Calu3 (cell line): ENCODE measurements at regions not wholly inside any gene's neighbourhood (a gene's known extent, or its start where the extent isn't known, plus 50 kb on each side); places are given as distances from the start of the nearest gene placed in this dataset.

ENCODE experiments used
- BruUV-seq: library from RNA; stranded (reverse); fragments of 400-500 nt; replicated peaks from 2 replicates; lab custom pipeline; 2021; lab: Mats Ljungman, UMichigan
- CTCF ChIA-PET: fragments of 300-600 bp; sonication (Branson Sonifier 250); formaldehyde crosslinking; loops from one replicate; lab custom pipeline; 2022; ENCODE audit warnings: antibody characterized with exemption; lab: Charles Lee
- DNase-seq: peaks from one replicate; pipeline ENCODE4 v3.0.0; 2022
- H3K27ac Mint-ChIP-seq: one replicate; pipeline ENCODE4 v1.8.0; 2022; ENCODE audit warnings: mixed read lengths; ENCODE audit not compliant: unreplicated experiment
- H3K27me3 Mint-ChIP-seq: one replicate; pipeline ENCODE4 v1.8.0; 2022; ENCODE audit warnings: mixed read lengths; ENCODE audit not compliant: unreplicated experiment
- H3K36me3 Mint-ChIP-seq: one replicate; pipeline ENCODE4 v1.8.0; 2022; ENCODE audit warnings: mild to moderate bottlenecking, moderate library complexity, mixed read lengths; ENCODE audit not compliant: insufficient read depth, unreplicated experiment
- H3K4me1 Mint-ChIP-seq: one replicate; pipeline ENCODE4 v1.8.0; 2022; ENCODE audit warnings: mild to moderate bottlenecking, low read depth, mixed read lengths; ENCODE audit not compliant: unreplicated experiment
- H3K4me3 Mint-ChIP-seq: one replicate; pipeline ENCODE4 v1.8.0; 2022; ENCODE audit warnings: mild to moderate bottlenecking, low read depth, moderate library complexity, mixed read lengths; ENCODE audit not compliant: unreplicated experiment
- H3K9me3 Mint-ChIP-seq: one replicate; pipeline ENCODE4 v1.8.0; 2022; ENCODE audit warnings: low read depth, mixed read lengths; ENCODE audit not compliant: unreplicated experiment
- CTCF ChIP-seq: fragments of 200-600 bp; IDR thresholded peaks from one replicate; pipeline ENCODE4 v1.8.0; 2022; ENCODE audit warnings: antibody characterized with exemption; ENCODE audit not compliant: unreplicated experiment
- intact Hi-C: fragments of 100-400 bp; cut with micrococcal nuclease; formaldehyde crosslinking; loops from one replicate; pipeline ENCODE4 v1.10.0; 2022; ENCODE audit not compliant: unreplicated experiment

GRCh38 chr3:124402791-124403190, 327.5 kb upstream of the UMPS start:
- H3K4me3 Mint-ChIP-seq: no peak overlapping the region
- no TSS peak for BruUV-seq
- no peak for DNase-seq
- peaks cover 58% of the 10 kb centered on the region for H3K27me3 Mint-ChIP-seq
- H3K27ac Mint-ChIP-seq: no peak overlapping the region
- CTCF ChIA-PET: no interaction called here
- no peaks in the 10 kb centered on the region for H3K4me1 Mint-ChIP-seq
- TF ChIP-seq CTCF: no peak
- intact Hi-C loops: no loop called here
- no peaks in the 10 kb centered on the region for H3K36me3 Mint-ChIP-seq
- no peaks in the 10 kb centered on the region for H3K9me3 Mint-ChIP-seq

GRCh38 chr3:124404621-124405020, 325.6 kb upstream of the UMPS start:
- H3K27me3 Mint-ChIP-seq: peaks cover 59% of the 10 kb centered on the region
- H3K27ac Mint-ChIP-seq: no peak overlapping the region
- H3K9me3 Mint-ChIP-seq: no peaks in the 10 kb centered on the region
- intact Hi-C loops: no loop called here
- DNase-seq: no peak
- no TSS peak for BruUV-seq
- H3K4me3 Mint-ChIP-seq: no peak overlapping the region
- H3K36me3 Mint-ChIP-seq: no peaks in the 10 kb centered on the region
- peaks cover 4% of the 10 kb centered on the region for H3K4me1 Mint-ChIP-seq
- CTCF ChIA-PET: no interaction called here
- TF ChIP-seq CTCF: no peak

GRCh38 chr3:124407260-124407659, 323.0 kb upstream of the UMPS start:
- intact Hi-C loops: no loop called here
- Mint-ChIP-seq H3K4me1 (peaks cover 16% of the 10 kb centered on the region), H3K36me3 (no peaks in the 10 kb centered on the region), H3K4me3 (no peak overlapping the region), H3K27ac (no peak overlapping the region), H3K9me3 (no peaks in the 10 kb centered on the region), H3K27me3 (peaks cover 45% of the 10 kb centered on the region)
- BruUV-seq: no TSS peak
- CTCF ChIA-PET: no interaction called here
- DNase-seq: no peak
- TF ChIP-seq CTCF: no peak

- intact Hi-C loops: no loop called here
- DNase-seq: peak; percentile 4
- H3K27ac Mint-ChIP-seq: no peak overlapping the region
- no peak overlapping the region for H3K4me3 Mint-ChIP-seq
- TF ChIP-seq CTCF: no peak
- H3K9me3 Mint-ChIP-seq: no peaks in the 10 kb centered on the region
- BruUV-seq: no TSS peak
- H3K4me1 Mint-ChIP-seq: peaks cover 16% of the 10 kb centered on the region
- CTCF ChIA-PET: no interaction called here
- H3K27me3 Mint-ChIP-seq: peaks cover 27% of the 10 kb centered on the region
- H3K36me3 Mint-ChIP-seq: no peaks in the 10 kb centered on the region
Observed at GRCh38 chr3:124409650-124410275, 320.5 kb upstream of the UMPS start.
